Fibroblast of skin of scalp (primary cell): ENCODE measurements at regions not wholly inside any gene's neighbourhood (a gene's known extent, or its start where the extent isn't known, plus 50 kb on each side); places are given as distances from the start of the nearest gene placed in this dataset.
"Not testable (repeated sequence)": the region's sequence is repeated elsewhere in the genome, so short reads cannot be mapped to it uniquely, and the experiment has no call there.

Experiments used
- DNase-seq: peaks from one replicate; pipeline ENCODE4 v3.0.0-alpha.2; 2013

GRCh38 chr6:154637392-154637791, 95.8 kb upstream of the SCAF8 start:
- DNase-seq = no peak

- peak; percentile 20 for DNase-seq
Measured at GRCh38 chr6:154638369-154638768, 94.8 kb upstream of the SCAF8 start.

- DNase-seq = not testable (repeated sequence)
Measured at GRCh38 chr6:154639196-154639595, 94.0 kb upstream of the SCAF8 start.

- DNase-seq = no peak
Measured at GRCh38 chr6:154648188-154648887, 84.9 kb upstream of the SCAF8 start.

GRCh38 chr6:154648888-154649205, 84.4 kb upstream of the SCAF8 start:
- no peak for DNase-seq

- DNase-seq = no peak
Measured at GRCh38 chr6:154649721-154650120, 83.5 kb upstream of the SCAF8 start.

- no peak for DNase-seq
Measured at GRCh38 chr6:154650351-154650750, 82.9 kb upstream of the SCAF8 start.

- DNase-seq = no peak
Measured at GRCh38 chr6:154651656-154652055, 81.6 kb upstream of the SCAF8 start.

GRCh38 chr6:154653385-154653784, 79.8 kb upstream of the SCAF8 start:
- DNase-seq = peak; percentile 38

GRCh38 chr6:154653853-154654252, 79.4 kb upstream of the SCAF8 start:
- peak; percentile 63 for DNase-seq

- no peak for DNase-seq
Measured at GRCh38 chr6:154656660-154657059, 76.6 kb upstream of the SCAF8 start.

GRCh38 chr6:154661768-154662167, 71.4 kb upstream of the SCAF8 start:
- no peak for DNase-seq

- DNase-seq = no peak
Measured at GRCh38 chr6:154664287-154664686, 68.9 kb upstream of the SCAF8 start.

- DNase-seq = no peak
Measured at GRCh38 chr6:154668156-154668555, 65.1 kb upstream of the SCAF8 start.

- DNase-seq = no peak
Measured at GRCh38 chr6:154672086-154672485, 61.1 kb upstream of the SCAF8 start.

GRCh38 chr6:154673919-154674318, 59.3 kb upstream of the SCAF8 start:
- no peak for DNase-seq

GRCh38 chr6:154675602-154676088, 57.6 kb upstream of the SCAF8 start:
- peak; percentile 94 for DNase-seq

- DNase-seq = no peak
Measured at GRCh38 chr6:154682633-154683125, 50.5 kb upstream of the SCAF8 start.
